GM19324 (cell line): ENCODE measurements at regions not wholly inside any gene's neighbourhood (a gene's known extent, or its start where the extent isn't known, plus 50 kb on each side); places are given as distances from the start of the nearest gene placed in this dataset.

Experiments
- ATAC-seq: cut with Tn5 transposase; IDR thresholded peaks from one replicate; pipeline ENCODE4 v1.9.1; 2021; ENCODE audit warnings: mild to moderate bottlenecking, moderate library complexity; ENCODE audit not compliant: unreplicated experiment, low FRiP score

GRCh38 chr3:18295171-18295920, 129.8 kb downstream of the SATB1 start:
- peak; percentile 91 for ATAC-seq

- ATAC-seq, result no peak
Measured at GRCh38 chr3:18290157-18290556, 135.0 kb downstream of the SATB1 start.

- no peak for ATAC-seq
Measured at GRCh38 chr3:18288243-18288642, 136.9 kb downstream of the SATB1 start.

GRCh38 chr3:18284716-18285115, 140.4 kb downstream of the SATB1 start:
- no peak for ATAC-seq

- ATAC-seq, result no peak
Measured at GRCh38 chr3:18283680-18284079, 141.5 kb downstream of the SATB1 start.

- no peak for ATAC-seq
Measured at GRCh38 chr3:18282507-18282906, 142.6 kb downstream of the SATB1 start.

GRCh38 chr3:18279226-18279737, 145.9 kb downstream of the SATB1 start:
- ATAC-seq, result no peak

GRCh38 chr3:18264853-18265252, 160.3 kb downstream of the SATB1 start:
- no peak for ATAC-seq

GRCh38 chr3:18264361-18264760, 160.8 kb downstream of the SATB1 start:
- no peak for ATAC-seq

GRCh38 chr3:18258492-18258891, 166.6 kb downstream of the SATB1 start:
- ATAC-seq, result no peak

GRCh38 chr3:18252578-18252977, 172.6 kb downstream of the SATB1 start:
- no peak for ATAC-seq

- ATAC-seq, result no peak
Measured at GRCh38 chr3:18250991-18251390, 174.1 kb downstream of the SATB1 start.

- ATAC-seq, result no peak
Measured at GRCh38 chr3:18249126-18249525, 176.0 kb downstream of the SATB1 start.

- no peak for ATAC-seq
Measured at GRCh38 chr3:18247776-18248310, 177.3 kb downstream of the SATB1 start.

GRCh38 chr3:18247139-18247695, 177.9 kb downstream of the SATB1 start:
- ATAC-seq, result no peak

GRCh38 chr3:18246336-18247060, 178.6 kb downstream of the SATB1 start:
- ATAC-seq, result no peak

GRCh38 chr3:18245721-18246120, 179.4 kb downstream of the SATB1 start:
- ATAC-seq, result peak; percentile 61

GRCh38 chr3:18241837-18242236, 183.3 kb downstream of the SATB1 start:
- no peak for ATAC-seq

GRCh38 chr3:18239674-18240073, 185.5 kb downstream of the SATB1 start:
- no peak for ATAC-seq

GRCh38 chr3:18238746-18239331, 186.3 kb downstream of the SATB1 start:
- no peak for ATAC-seq

- no peak for ATAC-seq
Measured at GRCh38 chr3:18238332-18238731, 186.8 kb downstream of the SATB1 start.
